ENCODE measurements at regions not wholly inside any gene's neighbourhood (a gene's known extent, or its start where the extent isn't known, plus 50 kb on each side); places are given as distances from the start of the nearest gene placed in this dataset.

GRCh38 chr6:27098956-27099355, 148.5 kb upstream of the PRSS16 start:
- no peak for DNase-seq (ENCODE audit: low read depth, low spot score)
- in situ Hi-C loops (cut with HindIII; ENCODE audit: low sequenced_read_pairs), result no loop called here
- TF ChIP-seq CTCF (IDR thresholded peaks at IDR 0.05; ENCODE audit: low read depth, low read length), result no peak
- H3K4me3 ChIP-seq (ENCODE audit: low read depth, low read length), result no peak overlapping the region

- no peak for TF ChIP-seq CTCF (IDR thresholded peaks at IDR 0.05; ENCODE audit: low read depth, low read length)
- DNase-seq (ENCODE audit: low read depth, low spot score), result no peak
- H3K4me3 ChIP-seq (ENCODE audit: low read depth, low read length), result no peak overlapping the region
- in situ Hi-C loops (cut with HindIII; ENCODE audit: low sequenced_read_pairs), result no loop called here
Measured at GRCh38 chr6:27100921-27101320, 146.6 kb upstream of the PRSS16 start.

- in situ Hi-C loops (cut with HindIII; ENCODE audit: low sequenced_read_pairs), result no loop called here
- no peak for TF ChIP-seq CTCF (IDR thresholded peaks at IDR 0.05; ENCODE audit: low read depth, low read length)
- H3K4me3 ChIP-seq (ENCODE audit: low read depth, low read length), result no peak overlapping the region
- DNase-seq (ENCODE audit: low read depth, low spot score), result no peak
Measured at GRCh38 chr6:27101824-27102223, 145.7 kb upstream of the PRSS16 start.

GRCh38 chr6:27106382-27106781, 141.1 kb upstream of the PRSS16 start:
- TF ChIP-seq CTCF (IDR thresholded peaks at IDR 0.05; ENCODE audit: low read depth, low read length), result no peak
- in situ Hi-C loops (cut with HindIII; ENCODE audit: low sequenced_read_pairs), result no loop called here
- no peak overlapping the region for H3K4me3 ChIP-seq (ENCODE audit: low read depth, low read length)
- DNase-seq (ENCODE audit: low read depth, low spot score), result no peak

GRCh38 chr6:27111743-27112142, 135.8 kb upstream of the PRSS16 start:
- H3K4me3 ChIP-seq (ENCODE audit: low read depth, low read length), result no peak overlapping the region
- no peak for TF ChIP-seq CTCF (IDR thresholded peaks at IDR 0.05; ENCODE audit: low read depth, low read length)
- DNase-seq (ENCODE audit: low read depth, low spot score), result no peak
- in situ Hi-C loops (cut with HindIII; ENCODE audit: low sequenced_read_pairs), result no loop called here

- in situ Hi-C loops (cut with HindIII; ENCODE audit: low sequenced_read_pairs), result no loop called here
- no peak for TF ChIP-seq CTCF (IDR thresholded peaks at IDR 0.05; ENCODE audit: low read depth, low read length)
- no peak for DNase-seq (ENCODE audit: low read depth, low spot score)
- H3K4me3 ChIP-seq (ENCODE audit: low read depth, low read length), result no peak overlapping the region
Measured at GRCh38 chr6:27112974-27113373, 134.5 kb upstream of the PRSS16 start.

- in situ Hi-C loops (cut with HindIII; ENCODE audit: low sequenced_read_pairs), result no loop called here
- H3K4me3 ChIP-seq (ENCODE audit: low read depth, low read length), result no peak overlapping the region
- no peak for TF ChIP-seq CTCF (IDR thresholded peaks at IDR 0.05; ENCODE audit: low read depth, low read length)
- no peak for DNase-seq (ENCODE audit: low read depth, low spot score)
Measured at GRCh38 chr6:27119329-27119728, 128.2 kb upstream of the PRSS16 start.

Data from astrocyte of the spinal cord (primary cell).